ENCODE measurements at regions not wholly inside any gene's neighbourhood (a gene's known extent, or its start where the extent isn't known, plus 50 kb on each side); places are given as distances from the start of the nearest gene placed in this dataset.

DNA sequence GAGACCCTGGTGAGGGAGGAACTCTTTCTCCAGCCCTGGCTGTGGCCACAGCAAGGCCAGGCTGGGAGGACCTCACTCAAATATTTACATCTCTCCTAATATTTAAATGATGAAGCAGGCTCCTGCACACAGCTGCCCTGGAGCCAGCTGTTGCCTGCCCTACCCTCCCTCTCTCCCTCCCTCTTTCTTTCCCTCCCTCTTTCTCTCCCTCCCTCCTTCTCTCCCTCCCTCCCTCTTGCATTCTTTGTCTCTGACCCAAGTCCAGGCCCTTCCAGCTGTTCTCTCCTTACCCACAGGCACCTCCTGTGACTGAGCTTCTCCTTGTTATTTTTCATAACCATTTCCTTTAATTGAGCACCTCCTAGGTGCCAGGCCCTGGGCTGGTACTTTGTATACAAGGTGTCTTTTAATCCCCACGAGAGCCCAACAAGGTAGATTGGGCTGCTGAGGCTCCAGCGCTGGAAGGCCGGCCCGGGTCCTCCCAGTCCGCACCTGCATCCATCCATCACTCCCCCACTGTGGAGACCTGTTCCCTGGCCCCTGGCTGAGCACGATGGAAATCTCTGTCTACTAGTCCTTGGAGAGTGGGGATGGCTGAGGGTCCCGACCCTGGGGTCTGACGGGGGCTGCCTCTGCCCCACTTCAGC lies 242.3 kb downstream of the SEC14L1 start:
- peak in 1 of 5 donors; percentile 39 for DNase-seq
- no peaks in the 10 kb centered on the region for H3K9me3 ChIP-seq
- intact Hi-C loops (cut with DNase I): no loop called here
- peaks cover 45 to 100% (median 94%) of the 10 kb centered on the region in 12 donors for H3K4me1 ChIP-seq
- peak overlapping the region in 11 of 12 donors; percentile 54 to 96 (median 86) for H3K27ac ChIP-seq
- TF ChIP-seq POLR2A (IDR thresholded peaks at IDR 0.05): no peak
- TF ChIP-seq, protein P1, sequence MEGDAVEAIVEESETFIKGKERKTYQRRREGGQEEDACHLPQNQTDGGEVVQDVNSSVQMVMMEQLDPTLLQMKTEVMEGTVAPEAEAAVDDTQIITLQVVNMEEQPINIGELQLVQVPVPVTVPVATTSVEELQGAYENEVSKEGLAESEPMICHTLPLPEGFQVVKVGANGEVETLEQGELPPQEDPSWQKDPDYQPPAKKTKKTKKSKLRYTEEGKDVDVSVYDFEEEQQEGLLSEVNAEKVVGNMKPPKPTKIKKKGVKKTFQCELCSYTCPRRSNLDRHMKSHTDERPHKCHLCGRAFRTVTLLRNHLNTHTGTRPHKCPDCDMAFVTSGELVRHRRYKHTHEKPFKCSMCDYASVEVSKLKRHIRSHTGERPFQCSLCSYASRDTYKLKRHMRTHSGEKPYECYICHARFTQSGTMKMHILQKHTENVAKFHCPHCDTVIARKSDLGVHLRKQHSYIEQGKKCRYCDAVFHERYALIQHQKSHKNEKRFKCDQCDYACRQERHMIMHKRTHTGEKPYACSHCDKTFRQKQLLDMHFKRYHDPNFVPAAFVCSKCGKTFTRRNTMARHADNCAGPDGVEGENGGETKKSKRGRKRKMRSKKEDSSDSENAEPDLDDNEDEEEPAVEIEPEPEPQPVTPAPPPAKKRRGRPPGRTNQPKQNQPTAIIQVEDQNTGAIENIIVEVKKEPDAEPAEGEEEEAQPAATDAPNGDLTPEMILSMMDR (IDR thresholded peaks at IDR 0.05): no peak
- no peaks in the 10 kb centered on the region for H3K36me3 ChIP-seq
- no peaks in the 10 kb centered on the region for H3K27me3 ChIP-seq
- H3K4me3 ChIP-seq: no peak overlapping the region
- 79 to 83% (median 79%) methylated on average over 8 of the region's 8 CpGs for WGBS, 4 donors
- ATAC-seq: peak in 3 of 4 donors; percentile 4 to 28 (median 7)

DNA sequence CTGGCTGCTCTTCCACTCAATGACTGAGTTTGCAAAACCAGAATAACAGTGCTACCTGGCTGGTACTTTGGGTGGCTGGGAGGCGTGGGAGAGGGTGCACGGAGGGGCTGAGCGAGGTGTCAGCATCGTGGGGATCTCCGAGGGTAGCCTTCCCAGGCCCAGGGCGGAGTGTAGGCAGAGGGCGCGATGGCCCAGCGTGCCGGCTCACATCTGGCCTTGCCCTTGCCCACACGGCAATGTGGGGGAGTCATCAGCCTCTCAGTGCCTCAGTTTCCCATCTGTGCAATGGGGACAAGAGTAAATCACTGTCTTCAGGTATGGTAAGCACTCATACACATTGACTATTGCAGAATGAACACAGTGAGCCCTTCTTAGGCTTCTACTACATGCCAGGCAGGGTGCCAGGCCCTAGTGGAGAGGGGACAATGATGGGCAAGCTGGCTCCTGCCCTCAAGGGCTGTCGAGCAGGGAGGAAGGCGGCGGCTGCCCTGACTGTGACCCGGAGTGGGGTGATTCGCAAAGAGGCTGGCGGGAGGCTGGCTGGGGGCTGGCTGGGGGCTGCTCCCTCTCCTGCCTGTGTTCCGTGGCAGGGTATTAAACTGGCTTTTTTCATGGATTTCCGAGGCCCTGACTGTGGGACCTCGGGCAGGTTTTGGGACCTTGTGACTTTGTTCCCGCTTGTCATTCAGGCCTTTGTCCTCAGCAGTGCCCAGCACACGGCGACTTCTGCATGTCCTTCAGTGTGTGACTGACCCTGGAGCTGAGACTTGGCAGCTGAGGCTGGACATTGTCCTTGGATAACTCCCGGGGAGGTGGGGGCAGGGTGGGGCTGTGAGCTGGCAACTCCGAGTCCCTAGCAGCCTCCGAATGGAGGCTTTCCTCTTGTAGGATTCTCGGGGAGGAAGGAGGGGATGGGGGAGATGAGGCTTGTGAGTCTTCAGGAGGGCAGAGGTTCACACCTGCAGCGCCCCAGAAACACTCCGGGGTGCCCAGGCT lies 243.1 kb downstream of the SEC14L1 start:
- H3K27me3 ChIP-seq: no peaks in the 10 kb centered on the region
- WGBS, 4 donors: 49 to 60% (median 54%) methylated on average over 25 to 29 of the region's 29 CpGs
- TF ChIP-seq POLR2A (IDR thresholded peaks at IDR 0.05): no peak
- TF ChIP-seq, protein P1 (IDR thresholded peaks at IDR 0.05): no peak
- H3K36me3 ChIP-seq: no peaks in the 10 kb centered on the region
- intact Hi-C loops (cut with DNase I): no loop called here
- H3K4me3 ChIP-seq: peak overlapping the region in 1 of 12 donors; percentile 5
- DNase-seq: peak; percentile 75 to 91 (median 87)
- peak; percentile 70 to 79 (median 76) for ATAC-seq
- peak overlapping the region; percentile 54 to 96 (median 86) for H3K27ac ChIP-seq
- H3K4me1 ChIP-seq: peaks cover 47 to 100% (median 94%) of the 10 kb centered on the region in 12 donors
- no peaks in the 10 kb centered on the region for H3K9me3 ChIP-seq

DNA sequence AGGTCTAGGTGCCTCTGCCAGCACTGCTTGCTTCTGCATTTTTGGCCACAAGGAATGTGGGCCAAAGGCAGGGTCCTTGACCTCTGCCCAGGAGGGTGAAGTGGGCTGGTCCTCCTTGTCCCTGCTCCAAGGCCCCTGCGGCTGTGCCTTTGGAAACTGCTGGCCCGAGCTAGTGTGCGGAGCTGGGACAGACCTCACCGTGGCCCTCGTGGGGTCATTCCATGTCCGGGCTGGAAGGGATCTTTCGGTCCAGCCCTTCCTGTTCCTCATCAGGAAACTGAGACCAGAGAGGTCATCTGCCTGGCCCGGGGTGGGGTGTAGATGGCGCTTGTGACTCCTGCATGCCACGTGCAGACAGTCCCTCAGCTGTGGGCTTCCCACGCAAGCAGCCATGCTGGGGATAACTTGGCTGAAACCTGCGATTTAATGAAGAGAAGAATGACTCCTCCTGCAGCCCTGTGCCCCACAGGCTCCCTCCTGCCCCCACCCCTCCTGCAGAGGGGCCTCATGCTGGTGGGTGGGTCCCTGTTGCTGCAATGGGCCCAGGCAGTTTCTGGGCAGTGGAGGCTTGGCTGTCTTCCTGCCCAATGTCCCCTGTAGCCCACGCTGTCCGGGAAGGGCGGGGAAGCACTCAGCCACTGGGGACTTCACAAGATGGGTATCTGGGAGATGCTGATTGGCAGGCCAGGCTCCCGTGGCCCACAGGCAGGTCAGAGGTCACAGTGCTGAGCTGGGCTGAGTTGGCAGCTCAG lies 245.2 kb downstream of the SEC14L1 start:
- TF ChIP-seq, protein P1 (IDR thresholded peaks at IDR 0.05): no peak
- no peak for TF ChIP-seq POLR2A (IDR thresholded peaks at IDR 0.05)

More for the DNA sequence above, 245.2 kb downstream of the SEC14L1 start:
- no peaks in the 10 kb centered on the region for H3K9me3 ChIP-seq
- peak in 4 of 5 donors; percentile 55 to 85 (median 69) for DNase-seq
- no peaks in the 10 kb centered on the region for H3K27me3 ChIP-seq
- no peaks in the 10 kb centered on the region for H3K36me3 ChIP-seq
- peak overlapping the region; percentile 37 to 96 (median 83) for H3K27ac ChIP-seq
- peaks cover 52 to 98% (median 93%) of the 10 kb centered on the region in 12 donors for H3K4me1 ChIP-seq
- H3K4me3 ChIP-seq: no peak overlapping the region
- intact Hi-C loops (cut with DNase I): loop anchor here in 5 of 10 donors (5.0 kb wide), 2 partner anchors 36 to 44 kb away; no protein-coding TSS in a partner anchor
- ATAC-seq: peak in 3 of 4 donors; percentile 17 to 49 (median 36)
- WGBS, 4 donors: 23 to 43% (median 31%) methylated on average over 12 to 16 of the region's 16 CpGs
